A673 (cell line): ENCODE measurements at regions not wholly inside any gene's neighbourhood (a gene's known extent, or its start where the extent isn't known, plus 50 kb on each side); places are given as distances from the start of the nearest gene placed in this dataset.

Experiments used
- BruUV-seq: library from RNA; stranded (reverse); fragments of 400-500 nt; replicated peaks from 2 replicates; lab custom pipeline; 2021; lab: Mats Ljungman, UMichigan
- CTCF ChIA-PET: fragments of 300-600 bp; sonication (Branson Sonifier 250); formaldehyde crosslinking; loops from one replicate; lab custom pipeline; 2022; ENCODE audit warnings: antibody characterized with exemption; lab: Charles Lee
- POLR2A ChIA-PET: fragments of 300-600 bp; sonication (Branson Sonifier 250); formaldehyde crosslinking; loops from one replicate; lab custom pipeline; 2022; ENCODE audit warnings: antibody characterized with exemption; ENCODE audit not compliant: low non-redundant PET; lab: Charles Lee
- DNase-seq: peaks from one replicate; pipeline ENCODE4 v3.0.0-alpha.2; 2015; ENCODE audit warnings: low spot score
- H3K27ac ChIP-seq: fragments of 200-600 bp; sonication (generic); 2 replicates; pipeline ENCODE4 v1.5.1; 2016; ENCODE audit warnings: mixed run types, low read depth, mild to moderate bottlenecking, mixed read lengths, antibody characterized with exemption, low read length; ENCODE audit not compliant: poor library complexity, severe bottlenecking
- H3K27me3 ChIP-seq: fragments of 200-600 bp; sonication (generic); replicated peaks from 2 replicates; pipeline ENCODE4 v1.6.1; 2017; ENCODE audit warnings: mixed run types, low read depth, mild to moderate bottlenecking, mixed read lengths, antibody characterized with exemption, low read length; ENCODE audit not compliant: insufficient read depth, poor library complexity
- H3K36me3 ChIP-seq: fragments of 200-600 bp; sonication (generic); 2 replicates; pipeline ENCODE4 v1.6.1; 2016; ENCODE audit warnings: mixed run types, mild to moderate bottlenecking, mixed read lengths, antibody characterized with exemption, low read length; ENCODE audit not compliant: insufficient read depth, poor library complexity, severe bottlenecking
- H3K4me1 ChIP-seq: fragments of 200-600 bp; sonication (generic); 2 replicates; pipeline ENCODE4 v1.6.1; 2017; ENCODE audit warnings: mixed run types, mild to moderate bottlenecking, mixed read lengths, antibody characterized with exemption, low read length; ENCODE audit not compliant: insufficient read depth, poor library complexity, severe bottlenecking
- H3K4me3 ChIP-seq: fragments of 200-600 bp; sonication (generic); 2 replicates; pipeline ENCODE4 v1.5.1; 2016; ENCODE audit warnings: low read depth, mixed run types, mild to moderate bottlenecking, mixed read lengths, low read length; ENCODE audit not compliant: poor library complexity, severe bottlenecking
- H3K9me3 ChIP-seq: fragments of 200-600 bp; sonication (generic); 2 replicates; pipeline ENCODE4 v1.6.1; 2016; ENCODE audit warnings: mixed run types, low read depth, mild to moderate bottlenecking, mixed read lengths, antibody characterized with exemption, low read length; ENCODE audit not compliant: poor library complexity, severe bottlenecking
- EZH2 ChIP-seq: fragments of 200-600 bp; sonication (generic); IDR thresholded peaks from 2 replicates; pipeline ENCODE4 v1.6.1; 2017; ENCODE audit warnings: borderline replicate concordance, low read depth, mild to moderate bottlenecking, mixed read lengths, antibody characterized with exemption, low read length; ENCODE audit not compliant: poor library complexity, severe bottlenecking
- intact Hi-C: fragments of 100-400 bp; cut with micrococcal nuclease; formaldehyde crosslinking; loops from one replicate; pipeline ENCODE4 v1.10.0; 2022; ENCODE audit not compliant: unreplicated experiment
- TF ChIP-seq, protein P1 (sequence below): fragments of 300-800, 200-600 bp; sonication (generic); conservative IDR thresholded peaks from 2 replicates; pipeline ENCODE4 v1.5.1; 2017; ENCODE audit warnings: low read depth, mild to moderate bottlenecking, antibody characterized with exemption, low read length, moderate library complexity, mixed read lengths

DNA sequence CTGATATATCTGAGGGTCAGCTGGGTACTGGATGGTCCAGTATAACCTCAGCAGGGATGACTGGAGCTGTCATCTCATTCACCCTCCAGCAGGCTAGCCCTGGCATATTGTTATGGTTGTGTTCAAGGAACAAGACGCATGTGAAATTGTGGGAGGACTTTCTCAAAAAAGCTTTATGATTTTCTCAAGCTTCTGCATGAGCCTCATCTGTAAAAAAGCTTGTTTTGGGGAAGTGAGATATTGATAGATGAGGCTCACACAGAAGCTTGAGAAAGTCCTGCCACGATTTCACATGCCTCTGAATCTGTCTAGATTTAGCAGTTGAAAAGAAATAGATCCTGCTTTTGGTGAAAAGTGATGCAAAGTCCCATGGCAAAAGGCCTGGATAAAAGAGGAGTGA lies 93.4 kb downstream of the SPCS3 start:
- CTCF ChIA-PET: no interaction called here
- intact Hi-C loops: no loop called here
- no peaks in the 10 kb centered on the region for H3K9me3 ChIP-seq
- peaks cover 18% of the 10 kb centered on the region for H3K27me3 ChIP-seq
- TF ChIP-seq, protein P1, sequence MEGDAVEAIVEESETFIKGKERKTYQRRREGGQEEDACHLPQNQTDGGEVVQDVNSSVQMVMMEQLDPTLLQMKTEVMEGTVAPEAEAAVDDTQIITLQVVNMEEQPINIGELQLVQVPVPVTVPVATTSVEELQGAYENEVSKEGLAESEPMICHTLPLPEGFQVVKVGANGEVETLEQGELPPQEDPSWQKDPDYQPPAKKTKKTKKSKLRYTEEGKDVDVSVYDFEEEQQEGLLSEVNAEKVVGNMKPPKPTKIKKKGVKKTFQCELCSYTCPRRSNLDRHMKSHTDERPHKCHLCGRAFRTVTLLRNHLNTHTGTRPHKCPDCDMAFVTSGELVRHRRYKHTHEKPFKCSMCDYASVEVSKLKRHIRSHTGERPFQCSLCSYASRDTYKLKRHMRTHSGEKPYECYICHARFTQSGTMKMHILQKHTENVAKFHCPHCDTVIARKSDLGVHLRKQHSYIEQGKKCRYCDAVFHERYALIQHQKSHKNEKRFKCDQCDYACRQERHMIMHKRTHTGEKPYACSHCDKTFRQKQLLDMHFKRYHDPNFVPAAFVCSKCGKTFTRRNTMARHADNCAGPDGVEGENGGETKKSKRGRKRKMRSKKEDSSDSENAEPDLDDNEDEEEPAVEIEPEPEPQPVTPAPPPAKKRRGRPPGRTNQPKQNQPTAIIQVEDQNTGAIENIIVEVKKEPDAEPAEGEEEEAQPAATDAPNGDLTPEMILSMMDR: no peak
- TF ChIP-seq EZH2: no peak
- H3K4me1 ChIP-seq: no peaks in the 10 kb centered on the region
- H3K36me3 ChIP-seq: no peaks in the 10 kb centered on the region
- no peak for DNase-seq
- POLR2A ChIA-PET: no interaction called here
- BruUV-seq: no TSS peak
- no peak overlapping the region for H3K27ac ChIP-seq
- H3K4me3 ChIP-seq: no peak overlapping the region

DNA sequence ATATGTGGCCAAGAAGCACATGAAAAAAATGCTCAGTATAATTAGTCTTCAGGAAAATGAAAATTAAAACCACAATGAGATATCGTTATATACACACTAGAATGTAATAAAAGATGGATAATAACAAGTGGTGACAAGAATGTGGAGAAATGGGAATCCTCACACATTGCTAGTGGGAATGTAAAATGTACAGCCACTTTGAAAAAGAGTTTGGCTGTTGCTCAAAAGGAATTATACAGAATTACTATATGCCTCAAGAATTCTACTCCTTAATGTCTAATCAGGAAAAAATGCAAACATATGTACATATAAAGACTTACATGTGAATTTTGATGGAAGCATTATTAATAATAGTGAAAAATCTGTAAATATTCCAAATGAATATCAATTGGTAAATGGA lies 102.2 kb downstream of the SPCS3 start:
- intact Hi-C loops: no loop called here
- Histone ChIP-seq H3K9me3 (no peaks in the 10 kb centered on the region), H3K4me1 (no peaks in the 10 kb centered on the region), H3K4me3 (no peak overlapping the region), H3K27ac (no peak overlapping the region), H3K27me3 (peaks cover 4% of the 10 kb centered on the region), H3K36me3 (no peaks in the 10 kb centered on the region)
- CTCF ChIA-PET: no interaction called here
- TF ChIP-seq EZH2: no peak
- TF ChIP-seq, protein P1: no peak
- POLR2A ChIA-PET: no interaction called here
- no peak for DNase-seq
- BruUV-seq: no TSS peak

DNA sequence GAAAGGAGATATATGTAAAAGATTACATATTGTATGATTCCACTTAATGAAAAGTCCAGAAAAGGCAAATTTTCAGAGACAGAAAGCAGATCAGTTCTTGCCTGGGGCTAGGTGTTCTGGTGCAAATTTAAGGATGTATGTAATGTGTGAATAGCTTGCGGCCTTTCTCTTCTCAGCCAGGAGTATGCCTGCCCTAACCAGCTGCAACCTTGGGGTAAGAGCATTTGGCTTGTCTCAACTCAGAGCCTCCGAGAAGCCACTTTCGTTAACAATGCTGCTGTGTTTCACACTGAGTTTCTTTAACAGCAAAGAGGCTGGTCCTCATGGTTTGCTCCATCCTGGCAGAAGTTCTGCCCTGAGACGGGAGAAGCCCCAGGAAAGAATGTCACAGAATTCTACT lies 102.7 kb downstream of the SPCS3 start:
- Histone ChIP-seq H3K27me3 (peaks cover 4% of the 10 kb centered on the region), H3K4me3 (no peak overlapping the region), H3K4me1 (no peaks in the 10 kb centered on the region), H3K9me3 (no peaks in the 10 kb centered on the region), H3K36me3 (no peaks in the 10 kb centered on the region), H3K27ac (no peak overlapping the region)
- CTCF ChIA-PET: no interaction called here
- POLR2A ChIA-PET: no interaction called here
- no TSS peak for BruUV-seq
- no peak for DNase-seq
- intact Hi-C loops: no loop called here
- TF ChIP-seq EZH2: no peak
- TF ChIP-seq, protein P1: no peak
